ENCODE measurements at regions not wholly inside any gene's neighbourhood (a gene's known extent, or its start where the extent isn't known, plus 50 kb on each side); places are given as distances from the start of the nearest gene placed in this dataset.

- Histone ChIP-seq H3K36me3 (no peaks in the 10 kb centered on the region), H3K4me3 (no peak overlapping the region), H3K9me3 (no peaks in the 10 kb centered on the region), H3K9ac (ENCODE audit: low read depth in 2 of 2, low read length in 2 of 2) (no peak overlapping the region), H3K27ac (no peak overlapping the region), H3K4me1 (no peaks in the 10 kb centered on the region), H3K27me3 (no peaks in the 10 kb centered on the region)
- no peak for DNase-seq
- TF ChIP-seq CTCF (IDR thresholded peaks at IDR 0.05) = no peak
- intact Hi-C loops (cut with DNase I) = loop anchor here (10.0 kb wide), 1 partner anchor 653 kb away; no protein-coding TSS in a partner anchor
These were observed 182.9 kb upstream of the TANK start for GRCh38 chr2:160977376-160977775.

- intact Hi-C loops (cut with DNase I) = loop anchor here (10.0 kb wide), 1 partner anchor 653 kb away; no protein-coding TSS in a partner anchor
- Histone ChIP-seq H3K9me3 (no peaks in the 10 kb centered on the region), H3K27me3 (no peaks in the 10 kb centered on the region), H3K27ac (no peak overlapping the region), H3K4me3 (no peak overlapping the region), H3K36me3 (no peaks in the 10 kb centered on the region), H3K9ac (ENCODE audit: low read depth in 2 of 2, low read length in 2 of 2) (no peak overlapping the region), H3K4me1 (no peaks in the 10 kb centered on the region)
- DNase-seq = no peak
- TF ChIP-seq CTCF (IDR thresholded peaks at IDR 0.05) = no peak
These were observed 182.4 kb upstream of the TANK start for GRCh38 chr2:160977854-160978253.

- no peak for DNase-seq
- H3K27ac ChIP-seq = no peak overlapping the region
- no peaks in the 10 kb centered on the region for H3K27me3 ChIP-seq
- H3K4me3 ChIP-seq = no peak overlapping the region
- H3K4me1 ChIP-seq = no peaks in the 10 kb centered on the region
- no peaks in the 10 kb centered on the region for H3K9me3 ChIP-seq
- no peaks in the 10 kb centered on the region for H3K36me3 ChIP-seq
- TF ChIP-seq CTCF (IDR thresholded peaks at IDR 0.05) = no peak
- intact Hi-C loops (cut with DNase I) = no loop called here
- no peak overlapping the region for H3K9ac ChIP-seq (ENCODE audit: low read depth in 2 of 2, low read length in 2 of 2)
These were observed 175.7 kb upstream of the TANK start for GRCh38 chr2:160984426-160985077.

- no peak overlapping the region for H3K9ac ChIP-seq (ENCODE audit: low read depth in 2 of 2, low read length in 2 of 2)
- H3K27me3 ChIP-seq = no peaks in the 10 kb centered on the region
- no peaks in the 10 kb centered on the region for H3K4me1 ChIP-seq
- no peaks in the 10 kb centered on the region for H3K9me3 ChIP-seq
- H3K4me3 ChIP-seq = no peak overlapping the region
- DNase-seq = no peak
- H3K36me3 ChIP-seq = no peaks in the 10 kb centered on the region
- no peak overlapping the region for H3K27ac ChIP-seq
- TF ChIP-seq CTCF (IDR thresholded peaks at IDR 0.05) = no peak
- intact Hi-C loops (cut with DNase I) = loop anchor here (5.0 to 10.0 kb wide), 2 partner anchors 725 to 882 kb away; no protein-coding TSS in a partner anchor
These were observed 170.4 kb upstream of the TANK start for GRCh38 chr2:160989778-160990177.

GRCh38 chr2:160993654-160994061, 166.6 kb upstream of the TANK start:
- Histone ChIP-seq H3K36me3 (no peaks in the 10 kb centered on the region), H3K27ac (no peak overlapping the region), H3K4me3 (no peak overlapping the region), H3K9ac (ENCODE audit: low read depth in 2 of 2, low read length in 2 of 2) (no peak overlapping the region), H3K9me3 (no peaks in the 10 kb centered on the region), H3K4me1 (no peaks in the 10 kb centered on the region), H3K27me3 (no peaks in the 10 kb centered on the region)
- no peak for TF ChIP-seq CTCF (IDR thresholded peaks at IDR 0.05)
- intact Hi-C loops (cut with DNase I) = loop anchor here (5.0 to 10.0 kb wide), 2 partner anchors 729 to 886 kb away; no protein-coding TSS in a partner anchor
- DNase-seq = no peak
